ENCODE measurements at regions not wholly inside any gene's neighbourhood (a gene's known extent, or its start where the extent isn't known, plus 50 kb on each side); places are given as distances from the start of the nearest gene placed in this dataset.

- intact Hi-C loops (cut with micrococcal nuclease; ENCODE audit: unreplicated experiment), result no loop called here
- POLR2A ChIA-PET, result no interaction called here
- BruUV-seq (replicated peaks), result no TSS peak
These were observed 246.4 kb downstream of the CDH26 start for GRCh38 chr20:60204601-60205000.

GRCh38 chr20:60206259-60206658, 248.0 kb downstream of the CDH26 start:
- CTCF ChIA-PET (ENCODE audit: unreplicated experiment), result no interaction called here
- DNase-seq (ENCODE audit: low spot score), result peak; percentile 19
- Histone ChIP-seq H3K27ac (ENCODE audit: low read depth, low read length, poor library complexity, severe bottlenecking) (no peak overlapping the region), H4K20me1 (ENCODE audit: insufficient read depth, low read length) (no peaks in the 10 kb centered on the region), H3K36me3 (ENCODE audit: insufficient read depth, low read length) (no peaks in the 10 kb centered on the region), H3K4me2 (ENCODE audit: low read length) (no peak overlapping the region), H2AFZ (ENCODE audit: low read length) (no peak overlapping the region), H3K9me3 (ENCODE audit: low read length) (no peaks in the 10 kb centered on the region), H3K4me3 (ENCODE audit: low read depth, low read length, poor library complexity, severe bottlenecking) (no peak overlapping the region), H3K4me1 (ENCODE audit: insufficient read depth, low read length, poor library complexity, severe bottlenecking) (no peaks in the 10 kb centered on the region), H3K79me2 (ENCODE audit: insufficient read depth, low read depth, low read length) (no peaks in the 10 kb centered on the region), H3K9me2 (ENCODE audit: insufficient read depth, low read length) (no peaks in the 10 kb centered on the region)
- intact Hi-C loops (cut with micrococcal nuclease; ENCODE audit: unreplicated experiment), result no loop called here
- BruUV-seq (replicated peaks), result no TSS peak
- TF ChIP-seq EZH2phosphoT487 (IDR thresholded peaks at IDR 0.05; ENCODE audit: borderline replicate concordance, low read depth, low read length) (no peak), CTCF (conservative IDR thresholded peaks at IDR 0.05; ENCODE audit: low read length) (peak; percentile 62)
- POLR2A ChIA-PET, result interaction anchor here (0.7 kb wide), 1 partner anchor 219 kb away, joined by 3 read pairs; no protein-coding TSS in a partner anchor

More at GRCh38 chr20:60204601-60205000, 246.4 kb downstream of the CDH26 start:
- CTCF ChIA-PET (ENCODE audit: unreplicated experiment), result no interaction called here
- H4K20me1 ChIP-seq (ENCODE audit: insufficient read depth, low read length), result no peaks in the 10 kb centered on the region
- no peak overlapping the region for H3K4me2 ChIP-seq (ENCODE audit: low read length)
- no peak overlapping the region for H3K27ac ChIP-seq (ENCODE audit: low read depth, low read length, poor library complexity, severe bottlenecking)
- H3K79me2 ChIP-seq (ENCODE audit: insufficient read depth, low read depth, low read length), result no peaks in the 10 kb centered on the region
- H3K36me3 ChIP-seq (ENCODE audit: insufficient read depth, low read length), result no peaks in the 10 kb centered on the region
- TF ChIP-seq EZH2phosphoT487 (IDR thresholded peaks at IDR 0.05; ENCODE audit: borderline replicate concordance, low read depth, low read length) (no peak), CTCF (conservative IDR thresholded peaks at IDR 0.05; ENCODE audit: low read length) (no peak)
- no peaks in the 10 kb centered on the region for H3K9me2 ChIP-seq (ENCODE audit: insufficient read depth, low read length)
- H3K4me3 ChIP-seq (ENCODE audit: low read depth, low read length, poor library complexity, severe bottlenecking), result no peak overlapping the region
- no peaks in the 10 kb centered on the region for H3K9me3 ChIP-seq (ENCODE audit: low read length)
- H3K4me1 ChIP-seq (ENCODE audit: insufficient read depth, low read length, poor library complexity, severe bottlenecking), result no peaks in the 10 kb centered on the region
- DNase-seq (ENCODE audit: low spot score), result no peak
- H2AFZ ChIP-seq (ENCODE audit: low read length), result no peak overlapping the region

- CTCF ChIA-PET (ENCODE audit: unreplicated experiment), result no interaction called here
These were observed 250.8 kb downstream of the CDH26 start for GRCh38 chr20:60209048-60209447.

More at GRCh38 chr20:60209048-60209447, 250.8 kb downstream of the CDH26 start:
- Histone ChIP-seq H2AFZ (ENCODE audit: low read length) (no peak overlapping the region), H3K9me3 (ENCODE audit: low read length) (no peaks in the 10 kb centered on the region), H3K4me1 (ENCODE audit: insufficient read depth, low read length, poor library complexity, severe bottlenecking) (no peaks in the 10 kb centered on the region), H3K9me2 (ENCODE audit: insufficient read depth, low read length) (no peaks in the 10 kb centered on the region), H3K4me2 (ENCODE audit: low read length) (no peak overlapping the region), H3K4me3 (ENCODE audit: low read depth, low read length, poor library complexity, severe bottlenecking) (no peak overlapping the region), H4K20me1 (ENCODE audit: insufficient read depth, low read length) (no peaks in the 10 kb centered on the region), H3K79me2 (ENCODE audit: insufficient read depth, low read depth, low read length) (no peaks in the 10 kb centered on the region), H3K27ac (ENCODE audit: low read depth, low read length, poor library complexity, severe bottlenecking) (no peak overlapping the region), H3K36me3 (ENCODE audit: insufficient read depth, low read length) (no peaks in the 10 kb centered on the region)
- intact Hi-C loops (cut with micrococcal nuclease; ENCODE audit: unreplicated experiment), result no loop called here
- BruUV-seq (replicated peaks), result no TSS peak
- TF ChIP-seq EZH2phosphoT487 (IDR thresholded peaks at IDR 0.05; ENCODE audit: borderline replicate concordance, low read depth, low read length) (no peak), CTCF (conservative IDR thresholded peaks at IDR 0.05; ENCODE audit: low read length) (no peak)
- POLR2A ChIA-PET, result no interaction called here
- DNase-seq (ENCODE audit: low spot score), result no peak

Data from OCI-LY7 (cell line).